ENCODE measurements at regions not wholly inside any gene's neighbourhood (a gene's known extent, or its start where the extent isn't known, plus 50 kb on each side); places are given as distances from the start of the nearest gene placed in this dataset.

DNA sequence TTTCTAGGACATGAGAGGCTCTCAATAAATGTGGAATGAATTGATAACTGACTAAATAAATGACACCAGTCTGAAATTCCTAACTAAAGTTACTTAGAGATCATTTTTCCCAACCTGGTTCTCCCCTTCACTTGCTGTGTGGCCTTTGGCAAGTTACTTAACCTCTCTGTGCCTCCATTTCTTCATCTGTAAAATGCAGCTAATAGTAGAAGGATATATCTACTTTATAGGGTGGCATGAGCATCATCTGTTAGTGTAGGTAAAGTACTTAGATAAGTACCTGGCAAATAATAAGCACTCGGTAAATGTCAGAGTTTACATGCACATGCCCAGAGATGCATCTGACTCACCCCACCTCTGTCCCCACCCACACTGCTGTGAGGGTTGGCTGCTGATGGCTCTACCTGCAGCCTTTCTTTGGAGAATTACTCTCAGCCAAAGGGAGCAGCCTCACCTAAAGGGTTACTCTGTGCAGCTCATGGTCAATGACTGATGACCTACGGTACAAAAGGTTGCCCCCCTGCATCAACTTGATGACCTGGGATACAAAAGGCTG, 139.3 kb downstream of the CHIC2 start (continued):
- TF ChIP-seq, protein P1, sequence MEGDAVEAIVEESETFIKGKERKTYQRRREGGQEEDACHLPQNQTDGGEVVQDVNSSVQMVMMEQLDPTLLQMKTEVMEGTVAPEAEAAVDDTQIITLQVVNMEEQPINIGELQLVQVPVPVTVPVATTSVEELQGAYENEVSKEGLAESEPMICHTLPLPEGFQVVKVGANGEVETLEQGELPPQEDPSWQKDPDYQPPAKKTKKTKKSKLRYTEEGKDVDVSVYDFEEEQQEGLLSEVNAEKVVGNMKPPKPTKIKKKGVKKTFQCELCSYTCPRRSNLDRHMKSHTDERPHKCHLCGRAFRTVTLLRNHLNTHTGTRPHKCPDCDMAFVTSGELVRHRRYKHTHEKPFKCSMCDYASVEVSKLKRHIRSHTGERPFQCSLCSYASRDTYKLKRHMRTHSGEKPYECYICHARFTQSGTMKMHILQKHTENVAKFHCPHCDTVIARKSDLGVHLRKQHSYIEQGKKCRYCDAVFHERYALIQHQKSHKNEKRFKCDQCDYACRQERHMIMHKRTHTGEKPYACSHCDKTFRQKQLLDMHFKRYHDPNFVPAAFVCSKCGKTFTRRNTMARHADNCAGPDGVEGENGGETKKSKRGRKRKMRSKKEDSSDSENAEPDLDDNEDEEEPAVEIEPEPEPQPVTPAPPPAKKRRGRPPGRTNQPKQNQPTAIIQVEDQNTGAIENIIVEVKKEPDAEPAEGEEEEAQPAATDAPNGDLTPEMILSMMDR (IDR thresholded peaks at IDR 0.05 in 2 of 3, conservative IDR thresholded peaks at IDR 0.05 in 1 of 3; ENCODE audit: borderline replicate concordance in 1 of 3, insufficient read depth in 1 of 3, low read depth in 2 of 3, low read length in 2 of 3) = no peak
- TF ChIP-seq EZH2 (IDR thresholded peaks at IDR 0.05) (no peak), REST (IDR thresholded peaks at IDR 0.05; ENCODE audit: low read depth) (no peak), CBX3 (IDR thresholded peaks at IDR 0.05; ENCODE audit: low read depth) (no peak), SRF (IDR thresholded peaks at IDR 0.05; ENCODE audit: low read depth) (no peak), EZH2phosphoT487 (IDR thresholded peaks at IDR 0.05; ENCODE audit: borderline replicate concordance) (no peak), SP1 (IDR thresholded peaks at IDR 0.05; ENCODE audit: low read depth) (no peak), JUND (IDR thresholded peaks at IDR 0.05) (no peak)

- no TSS peak for BruUV-seq (replicated peaks)
- H3K27me3 ChIP-seq (ENCODE audit: insufficient read depth, low read length) = no peaks in the 10 kb centered on the region
- no peaks in the 10 kb centered on the region for H3K9me3 ChIP-seq (ENCODE audit: control insufficient read depth in 1 of 2, insufficient read depth in 1 of 2, low read depth in 1 of 2, low read length in 2 of 2)
- ChIA-PET POLR2A (no interaction called here), RAD21 (ENCODE audit: low non-redundant PET in 1 of 2, low total read pairs in 2 of 2, uncharacterized antibody in 2 of 2, unreplicated experiment in 2 of 2) (no interaction called here), CTCF (no interaction called here)
- no peak overlapping the region for H3K4me3 ChIP-seq (replicated peaks in 1 of 2; ENCODE audit: low read depth in 1 of 2, low read length in 2 of 2)
- no peak overlapping the region for H3K27ac ChIP-seq (ENCODE audit: low read depth, low read length)
- H3K79me2 ChIP-seq (ENCODE audit: insufficient read depth, low read length) = no peaks in the 10 kb centered on the region
- no peak for TF ChIP-seq SIN3A (IDR thresholded peaks at IDR 0.05; ENCODE audit: low read depth)
- no peak for TF ChIP-seq RAD21 (IDR thresholded peaks at IDR 0.05; ENCODE audit: low read depth)
- TF ChIP-seq SP1 (IDR thresholded peaks at IDR 0.05; ENCODE audit: low read depth) = no peak
- H3K9me2 ChIP-seq (ENCODE audit: insufficient read depth) = no peaks in the 10 kb centered on the region
- intact Hi-C loops (cut with micrococcal nuclease) = no loop called here
- H3K4me1 ChIP-seq (ENCODE audit: control insufficient read depth in 1 of 2, insufficient read depth in 2 of 2, low read length in 2 of 2) = no peaks in the 10 kb centered on the region
- H4K20me1 ChIP-seq (ENCODE audit: insufficient read depth) = no peaks in the 10 kb centered on the region
- no peak overlapping the region for H3K9ac ChIP-seq (ENCODE audit: low read length)
- ATAC-seq (no peak), DNase-seq (ENCODE audit: low read depth, low spot score) (no peak)
- H3K4me2 ChIP-seq (ENCODE audit: low read length) = no peak overlapping the region
- H3K36me3 ChIP-seq (ENCODE audit: control insufficient read depth in 1 of 2, insufficient read depth in 2 of 2, low read length in 2 of 2) = no peaks in the 10 kb centered on the region
- H2AFZ ChIP-seq (ENCODE audit: low read depth, low read length, poor library complexity, severe bottlenecking) = no peak overlapping the region
Observed at GRCh38 chr4:53924333-53925049, 139.9 kb downstream of the CHIC2 start.

All from HCT116 (cell line).